LNCaP clone FGC (cell line): ENCODE measurements at regions not wholly inside any gene's neighbourhood (a gene's known extent, or its start where the extent isn't known, plus 50 kb on each side); places are given as distances from the start of the nearest gene placed in this dataset.

Experiments
- DNase-seq: peaks from one replicate; pipeline ENCODE4 v3.0.0-alpha.2; 2011; ENCODE audit warnings: low read depth
- H3K4me3 ChIP-seq: 2 replicates; pipeline ENCODE4 v1.5.1; 2011; ENCODE audit warnings: mild to moderate bottlenecking, low read depth, low read length, control low read depth
- TF ChIP-seq, protein P1 (sequence below): IDR thresholded peaks from 2 replicates; pipeline ENCODE4 v1.5.1; 2012; ENCODE audit warnings: mild to moderate bottlenecking; ENCODE audit not compliant: control insufficient read depth, insufficient read depth; ENCODE audit errors: extremely low read depth

DNA sequence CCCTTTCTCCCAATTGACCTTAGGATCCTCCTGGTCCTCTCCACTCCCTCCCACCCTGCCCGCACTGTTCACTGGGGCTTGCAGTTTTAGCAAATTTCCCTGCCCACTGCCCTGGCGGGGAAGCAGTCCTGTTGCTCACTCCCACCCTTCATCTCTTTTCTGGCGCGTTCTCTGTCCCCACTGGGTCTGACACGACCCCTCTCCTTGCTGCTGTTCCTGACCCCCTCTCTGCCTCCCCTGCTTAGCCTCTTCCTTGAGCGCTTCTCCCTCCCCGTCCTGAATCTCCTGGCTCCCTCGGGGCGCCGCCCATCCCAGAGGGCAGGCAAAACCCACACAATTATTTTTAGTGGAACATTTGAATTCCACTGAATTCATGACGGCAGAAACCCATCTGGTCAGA lies 1796.4 kb downstream of the TP53TG3F start:
- DNase-seq = no peak
- H3K4me3 ChIP-seq = no peak overlapping the region
- TF ChIP-seq, protein P1, sequence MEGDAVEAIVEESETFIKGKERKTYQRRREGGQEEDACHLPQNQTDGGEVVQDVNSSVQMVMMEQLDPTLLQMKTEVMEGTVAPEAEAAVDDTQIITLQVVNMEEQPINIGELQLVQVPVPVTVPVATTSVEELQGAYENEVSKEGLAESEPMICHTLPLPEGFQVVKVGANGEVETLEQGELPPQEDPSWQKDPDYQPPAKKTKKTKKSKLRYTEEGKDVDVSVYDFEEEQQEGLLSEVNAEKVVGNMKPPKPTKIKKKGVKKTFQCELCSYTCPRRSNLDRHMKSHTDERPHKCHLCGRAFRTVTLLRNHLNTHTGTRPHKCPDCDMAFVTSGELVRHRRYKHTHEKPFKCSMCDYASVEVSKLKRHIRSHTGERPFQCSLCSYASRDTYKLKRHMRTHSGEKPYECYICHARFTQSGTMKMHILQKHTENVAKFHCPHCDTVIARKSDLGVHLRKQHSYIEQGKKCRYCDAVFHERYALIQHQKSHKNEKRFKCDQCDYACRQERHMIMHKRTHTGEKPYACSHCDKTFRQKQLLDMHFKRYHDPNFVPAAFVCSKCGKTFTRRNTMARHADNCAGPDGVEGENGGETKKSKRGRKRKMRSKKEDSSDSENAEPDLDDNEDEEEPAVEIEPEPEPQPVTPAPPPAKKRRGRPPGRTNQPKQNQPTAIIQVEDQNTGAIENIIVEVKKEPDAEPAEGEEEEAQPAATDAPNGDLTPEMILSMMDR = no peak

DNA sequence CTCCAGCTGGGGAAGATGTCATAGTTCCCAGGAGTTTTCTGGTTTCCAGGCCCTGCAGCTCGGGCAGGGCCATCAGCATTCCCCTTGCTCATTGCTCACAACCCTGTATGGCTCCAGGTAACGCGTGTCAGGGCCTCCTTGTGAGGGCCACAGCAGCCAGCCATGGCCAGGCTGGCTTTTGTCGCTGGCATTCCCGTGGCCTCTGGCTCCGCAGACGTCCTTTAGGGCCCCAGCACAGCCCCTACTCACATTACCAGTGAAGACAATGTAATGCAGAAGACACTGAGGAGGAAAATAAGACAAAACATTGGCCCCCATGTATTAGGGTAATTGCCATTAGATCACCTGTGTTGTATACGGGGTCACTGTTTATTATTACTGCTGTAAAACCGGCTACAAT lies 1799.0 kb downstream of the TP53TG3F start:
- TF ChIP-seq, protein P1 = no peak
- no peak for DNase-seq
- no peak overlapping the region for H3K4me3 ChIP-seq

DNA sequence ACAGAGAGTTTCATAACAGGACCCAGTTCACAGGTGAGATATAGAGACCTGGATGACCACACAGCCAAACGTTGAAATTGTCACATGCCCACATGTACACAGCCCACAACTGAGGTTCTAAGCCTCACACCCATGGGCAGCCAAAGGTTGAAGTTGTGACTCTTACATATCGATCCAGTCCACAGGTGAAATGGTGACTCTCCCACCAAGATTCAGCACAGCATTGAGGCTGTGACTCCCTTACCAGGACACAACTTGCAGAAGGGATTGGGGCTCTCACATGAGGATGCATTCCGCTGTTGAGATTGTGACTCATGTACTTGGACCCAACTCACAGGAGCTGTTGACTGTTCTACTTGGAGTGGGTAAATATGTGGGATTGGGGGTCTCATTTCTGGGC lies 1836.4 kb downstream of the TP53TG3F start:
- no peak overlapping the region for H3K4me3 ChIP-seq
- TF ChIP-seq, protein P1 = no peak

DNA sequence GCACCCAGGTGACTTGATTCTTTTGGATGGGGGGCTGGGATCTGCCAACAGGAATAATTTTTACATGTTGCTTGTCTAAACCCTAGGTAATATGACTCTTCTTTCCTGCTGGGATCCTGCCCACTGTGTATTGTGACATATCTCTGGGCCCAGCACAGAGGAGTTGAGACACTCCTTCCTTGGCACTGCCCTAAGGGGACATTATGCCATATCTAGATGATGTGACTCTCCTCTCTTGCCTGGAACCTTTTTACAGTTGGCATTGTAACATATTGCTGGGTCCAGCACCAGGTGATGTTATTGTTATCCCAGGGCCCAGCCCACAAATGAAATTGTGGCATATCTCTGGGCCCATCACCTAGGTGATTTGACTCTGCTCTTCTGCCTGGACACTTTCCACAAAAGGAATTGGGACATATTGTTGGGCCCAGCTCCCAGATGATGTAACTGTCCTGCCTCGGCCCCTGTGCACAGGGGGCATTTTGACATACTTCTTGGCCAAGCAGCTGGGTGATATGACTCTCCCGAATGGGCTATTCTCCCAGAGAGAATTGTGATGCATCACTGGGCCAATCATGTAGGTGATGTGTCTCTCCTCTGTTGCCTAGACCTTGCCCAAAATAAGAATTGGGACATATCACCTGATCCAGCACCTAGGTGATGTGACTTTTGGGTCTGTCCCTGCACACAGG lies 1837.7 kb downstream of the TP53TG3F start:
- H3K4me3 ChIP-seq = no peak overlapping the region
- peak; percentile 23 for DNase-seq
- TF ChIP-seq, protein P1 = no peak

More for the DNA sequence above, 1836.4 kb downstream of the TP53TG3F start:
- DNase-seq = no peak

DNA sequence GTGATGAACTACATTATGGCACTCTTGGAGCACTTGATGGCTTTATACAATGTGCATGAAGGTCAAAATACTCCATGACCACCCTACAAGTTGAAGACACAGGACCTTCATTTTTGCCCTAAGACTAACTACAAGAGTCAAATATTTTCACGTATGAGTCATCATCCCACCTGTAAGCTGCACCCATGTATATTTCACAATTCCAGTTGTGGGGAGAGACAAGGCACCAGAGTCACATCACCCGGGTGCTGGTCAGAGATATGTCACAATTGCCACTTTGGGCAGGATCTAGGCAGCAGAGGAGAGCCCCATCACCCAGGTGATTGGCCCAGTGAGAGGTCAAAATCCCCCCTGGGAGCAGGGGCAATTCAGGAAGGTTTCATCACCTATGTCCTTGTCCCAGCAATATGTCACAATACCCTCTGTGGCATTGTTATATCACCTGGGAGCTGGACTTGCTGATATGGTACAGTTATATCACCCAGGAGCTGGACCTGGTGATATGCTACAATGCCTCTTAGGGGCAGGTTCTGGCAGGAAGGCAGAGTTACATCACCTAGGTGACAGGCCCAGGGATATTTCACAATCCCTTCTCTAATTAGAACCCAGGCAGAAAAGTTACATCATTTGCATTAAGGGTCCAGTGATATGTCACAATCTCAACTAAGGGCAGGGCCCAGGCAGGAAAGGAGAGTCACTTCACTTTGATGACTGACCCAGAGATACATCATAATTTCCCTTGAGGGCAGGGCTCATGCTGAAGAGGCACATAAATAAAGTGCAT lies 1839.2 kb downstream of the TP53TG3F start:
- no peak overlapping the region for H3K4me3 ChIP-seq
- DNase-seq = no peak
- TF ChIP-seq, protein P1 = no peak

DNA sequence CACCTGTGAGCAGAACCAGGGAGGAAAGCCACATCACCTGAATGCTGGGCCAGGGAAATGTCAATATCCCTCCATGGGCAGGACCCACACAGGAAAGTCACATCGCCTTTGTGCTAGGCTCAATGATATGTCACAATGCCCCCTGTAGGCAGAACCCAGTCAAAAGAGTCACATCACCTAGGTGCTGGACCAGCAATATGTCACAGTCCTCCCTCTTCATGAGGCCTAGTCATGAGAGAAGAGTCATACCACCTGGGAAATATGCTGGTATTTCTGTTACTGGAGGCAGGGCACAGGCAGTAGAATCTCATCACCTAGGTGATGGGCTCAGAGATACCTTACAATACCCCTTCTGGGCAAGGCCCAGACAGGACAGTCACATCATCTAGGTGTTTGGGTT lies 1843.4 kb downstream of the TP53TG3F start:
- H3K4me3 ChIP-seq = no peak overlapping the region
- no peak for DNase-seq
- TF ChIP-seq, protein P1 = no peak
